AG10803 (cell line): ENCODE measurements at regions not wholly inside any gene's neighbourhood (a gene's known extent, or its start where the extent isn't known, plus 50 kb on each side); places are given as distances from the start of the nearest gene placed in this dataset.

Source experiments
- DNase-seq: peaks from one replicate; pipeline ENCODE4 v3.0.0; 2010; ENCODE audit warnings: low read depth
- H3K4me3 ChIP-seq: 2 replicates; pipeline ENCODE4 v1.5.1; 2011; ENCODE audit warnings: mild to moderate bottlenecking, low read length, control low read depth
- TF ChIP-seq, protein P1 (sequence below): conservative IDR thresholded peaks from 2 replicates; pipeline ENCODE4 v1.5.1; 2011; ENCODE audit warnings: mild to moderate bottlenecking, low read length, control low read depth, inconsistent platforms

DNA sequence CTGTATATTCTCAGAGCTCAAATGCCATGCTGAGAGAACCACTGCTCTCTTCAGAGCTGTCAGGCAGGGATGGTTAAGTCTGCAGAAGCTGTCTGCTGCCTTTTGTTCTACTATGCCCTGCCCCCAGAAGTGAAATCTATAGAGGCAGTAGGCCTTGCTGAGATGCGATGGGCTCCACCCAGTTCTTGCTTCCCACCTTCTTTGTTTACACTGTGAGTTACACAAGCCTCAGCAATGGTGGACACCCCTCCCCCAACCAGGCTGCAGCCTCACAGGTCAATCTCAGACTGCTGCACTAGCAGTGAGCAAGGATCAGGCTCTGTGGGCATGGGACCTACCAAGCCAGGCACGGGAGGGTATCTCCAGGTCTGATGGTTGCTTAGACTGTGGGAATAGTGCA, 271.6 kb downstream of the CENPC start:
- H3K4me3 ChIP-seq, result no peak overlapping the region
- TF ChIP-seq, protein P1, sequence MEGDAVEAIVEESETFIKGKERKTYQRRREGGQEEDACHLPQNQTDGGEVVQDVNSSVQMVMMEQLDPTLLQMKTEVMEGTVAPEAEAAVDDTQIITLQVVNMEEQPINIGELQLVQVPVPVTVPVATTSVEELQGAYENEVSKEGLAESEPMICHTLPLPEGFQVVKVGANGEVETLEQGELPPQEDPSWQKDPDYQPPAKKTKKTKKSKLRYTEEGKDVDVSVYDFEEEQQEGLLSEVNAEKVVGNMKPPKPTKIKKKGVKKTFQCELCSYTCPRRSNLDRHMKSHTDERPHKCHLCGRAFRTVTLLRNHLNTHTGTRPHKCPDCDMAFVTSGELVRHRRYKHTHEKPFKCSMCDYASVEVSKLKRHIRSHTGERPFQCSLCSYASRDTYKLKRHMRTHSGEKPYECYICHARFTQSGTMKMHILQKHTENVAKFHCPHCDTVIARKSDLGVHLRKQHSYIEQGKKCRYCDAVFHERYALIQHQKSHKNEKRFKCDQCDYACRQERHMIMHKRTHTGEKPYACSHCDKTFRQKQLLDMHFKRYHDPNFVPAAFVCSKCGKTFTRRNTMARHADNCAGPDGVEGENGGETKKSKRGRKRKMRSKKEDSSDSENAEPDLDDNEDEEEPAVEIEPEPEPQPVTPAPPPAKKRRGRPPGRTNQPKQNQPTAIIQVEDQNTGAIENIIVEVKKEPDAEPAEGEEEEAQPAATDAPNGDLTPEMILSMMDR, result no peak
- no peak for DNase-seq

DNA sequence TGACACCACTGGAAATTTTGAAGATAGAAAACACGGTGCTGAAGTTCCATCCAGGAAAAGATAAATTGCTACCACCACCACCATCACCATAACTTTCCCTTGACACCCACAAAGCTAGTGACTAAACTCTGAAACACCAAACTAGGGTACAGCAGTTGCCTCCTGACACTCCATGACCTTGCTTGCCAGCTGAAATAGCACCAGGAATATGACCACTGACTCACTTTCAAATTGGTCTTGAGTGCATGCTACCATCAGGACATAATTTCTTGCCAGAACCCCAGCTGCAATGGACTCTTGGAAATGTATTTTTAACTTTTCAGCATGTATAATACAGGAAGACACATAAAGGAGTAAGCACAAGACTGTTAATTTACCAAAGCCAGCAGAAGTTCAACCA, 283.3 kb downstream of the CENPC start:
- TF ChIP-seq, protein P1, result no peak

DNA sequence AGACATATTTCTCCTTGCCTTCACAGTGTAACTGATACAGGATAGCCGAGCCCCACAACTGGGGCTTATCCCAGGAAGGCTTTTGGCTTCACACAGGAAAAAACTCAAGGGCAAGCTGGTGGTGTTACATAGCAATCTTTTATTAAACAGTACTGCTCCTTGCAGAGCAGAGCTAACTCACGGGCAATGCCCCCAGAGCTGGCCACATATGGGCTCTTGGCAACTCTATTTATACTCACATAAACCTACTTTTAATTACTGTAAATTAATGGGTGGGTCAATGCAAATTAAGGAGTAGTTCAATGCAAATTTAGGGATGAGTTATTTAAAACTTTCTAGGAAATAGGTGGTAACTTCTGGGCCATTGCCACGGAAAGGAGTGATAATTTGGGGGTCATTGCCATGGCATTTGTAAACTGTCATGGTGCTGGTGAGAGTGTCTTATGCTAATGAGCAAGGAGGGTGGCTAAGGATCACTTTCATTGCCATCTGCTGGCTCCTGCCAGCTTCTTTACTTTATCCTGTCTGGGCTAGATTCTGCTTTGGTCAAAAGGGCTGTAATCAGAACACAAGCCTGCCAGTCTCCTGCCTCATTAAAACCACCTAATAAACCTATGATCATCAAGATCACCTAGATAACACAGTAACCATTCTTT, 288.8 kb downstream of the CENPC start:
- H3K4me3 ChIP-seq, result no peak overlapping the region
- TF ChIP-seq, protein P1, result no peak
- DNase-seq, result no peak

More for the DNA sequence above, 283.3 kb downstream of the CENPC start:
- no peak for DNase-seq
- H3K4me3 ChIP-seq, result no peak overlapping the region

DNA sequence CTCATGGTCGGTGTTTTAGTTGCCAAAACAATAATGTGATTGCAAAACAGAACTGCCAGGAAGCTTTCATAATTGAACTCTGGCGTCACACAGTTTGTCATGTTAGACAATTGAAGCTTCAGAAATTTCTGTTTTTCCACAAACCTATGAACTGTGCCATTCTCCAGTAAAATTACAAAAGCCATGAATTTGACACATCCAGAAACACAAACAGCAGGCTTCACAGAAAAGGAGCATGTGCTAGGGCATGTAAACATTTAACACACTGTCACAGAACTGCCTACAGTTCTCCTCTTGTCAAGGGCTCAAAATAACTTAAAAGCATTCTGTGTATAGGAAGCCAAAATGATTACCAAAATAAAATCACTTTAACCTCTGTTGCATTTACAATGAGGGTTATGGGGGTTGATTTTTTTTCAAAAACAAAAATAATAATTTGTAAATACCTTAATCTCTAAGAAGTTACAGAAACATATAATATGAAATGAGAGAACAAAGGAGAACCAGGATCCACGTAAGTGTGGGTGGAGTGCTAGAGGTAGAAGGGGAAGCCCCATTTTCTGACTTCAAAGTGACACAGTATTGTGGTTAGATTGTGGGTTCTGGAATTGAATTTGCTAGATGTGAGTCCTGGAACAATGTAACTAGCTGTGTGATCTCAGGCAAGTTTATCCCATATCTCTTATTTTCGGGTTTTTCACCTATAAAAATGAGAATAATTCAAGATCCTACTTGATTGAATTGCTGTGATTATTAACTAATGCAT, 295.0 kb downstream of the CENPC start:
- TF ChIP-seq, protein P1, result no peak
- no peak for DNase-seq

DNA sequence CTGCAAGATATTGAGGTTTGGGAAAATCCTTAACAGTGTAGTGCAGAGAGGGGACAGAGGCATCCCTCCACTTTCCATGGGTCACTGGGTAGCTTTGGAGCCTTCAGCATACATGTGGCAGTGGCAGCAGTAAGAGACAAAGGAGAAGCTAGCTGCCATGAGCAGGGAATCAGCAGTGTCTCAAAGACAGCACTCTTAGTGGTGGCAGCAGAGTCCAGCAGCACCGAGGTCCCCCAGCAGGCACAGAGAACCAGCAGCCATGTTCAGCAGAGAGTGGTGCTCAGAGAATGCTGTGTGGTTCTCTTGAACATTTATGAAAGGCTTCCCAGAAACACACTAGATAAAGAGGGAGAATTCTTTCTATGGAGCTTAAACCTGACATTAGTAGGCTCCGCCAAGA, 308.5 kb downstream of the CENPC start:
- TF ChIP-seq, protein P1, result no peak
- no peak for DNase-seq
- no peak overlapping the region for H3K4me3 ChIP-seq

More for the DNA sequence above, 295.0 kb downstream of the CENPC start:
- H3K4me3 ChIP-seq, result no peak overlapping the region

DNA sequence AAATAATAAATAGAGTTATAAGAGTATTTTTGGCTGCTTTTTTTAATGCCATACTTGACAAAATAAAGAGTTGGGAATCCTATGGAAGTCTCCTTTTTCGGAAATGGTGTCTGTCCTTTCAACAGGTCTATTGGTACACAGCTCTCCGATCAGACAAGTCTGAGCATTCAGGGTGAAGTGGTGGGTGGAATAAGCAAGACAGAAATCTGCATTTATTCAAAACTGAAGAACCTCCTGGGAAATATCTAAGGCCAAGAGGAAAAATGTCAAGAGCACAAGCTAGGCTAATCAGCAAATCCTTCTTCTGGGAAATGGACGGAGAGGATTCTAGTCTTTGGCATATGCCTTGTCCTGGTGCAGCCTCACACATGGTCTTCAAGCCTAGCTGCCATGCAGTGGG, 309.0 kb downstream of the CENPC start:
- DNase-seq, result no peak
- TF ChIP-seq, protein P1, result no peak
- no peak overlapping the region for H3K4me3 ChIP-seq

DNA sequence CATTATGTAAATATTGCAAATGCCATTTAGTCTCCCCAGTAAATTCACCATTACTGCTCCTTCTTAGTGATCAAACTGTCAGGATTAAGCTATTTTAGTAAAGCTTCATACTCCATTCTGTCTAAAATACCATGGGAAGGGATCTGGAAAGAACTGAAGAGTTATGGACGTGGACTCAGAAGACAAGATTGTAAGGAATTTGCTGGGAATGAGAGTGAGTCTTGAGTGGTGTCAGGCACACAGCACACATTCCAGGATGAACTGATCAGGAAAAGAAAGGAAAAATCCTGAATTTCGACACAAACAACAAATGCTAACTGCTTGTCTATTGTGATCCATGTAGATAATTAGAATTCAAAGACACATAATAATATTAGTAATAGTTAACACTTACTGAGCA, 311.0 kb downstream of the CENPC start:
- H3K4me3 ChIP-seq, result no peak overlapping the region
- TF ChIP-seq, protein P1, result no peak
- DNase-seq, result peak; percentile 18
